Fibroblast of skin of scalp (primary cell): ENCODE measurements at regions not wholly inside any gene's neighbourhood (a gene's known extent, or its start where the extent isn't known, plus 50 kb on each side); places are given as distances from the start of the nearest gene placed in this dataset.
A peak's percentile ranks its signal among the peaks of the same experiment; 100 is the strongest.

ENCODE experiments used
- DNase-seq: peaks from one replicate; pipeline ENCODE4 v3.0.0-alpha.2; 2013

DNA sequence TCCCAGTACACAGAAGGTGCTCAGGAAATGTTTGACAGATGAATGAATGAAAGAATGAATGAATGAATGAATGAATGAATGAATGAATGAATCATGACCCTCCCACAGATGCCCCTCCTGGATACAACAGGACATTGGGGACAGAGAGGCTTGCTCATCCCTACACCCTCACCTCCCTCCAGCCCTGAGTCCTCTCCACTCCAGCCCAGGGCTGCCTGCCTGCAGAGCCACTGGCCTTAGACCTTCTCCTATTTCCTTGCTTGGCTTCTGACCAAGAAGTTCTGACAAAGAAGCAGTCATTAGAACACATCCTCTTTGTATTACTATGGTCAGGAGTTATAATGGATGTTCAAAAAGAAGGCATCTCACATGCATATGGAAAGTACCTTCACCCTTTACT, 240.7 kb upstream of the DAPK1 start:
- no peak for DNase-seq

GRCh38 chr9:87259543-87260518, 237.8 kb upstream of the DAPK1 start:
- peak; percentile 86 for DNase-seq

GRCh38 chr9:87263291-87263690, 234.4 kb upstream of the DAPK1 start:
- no peak for DNase-seq

DNA sequence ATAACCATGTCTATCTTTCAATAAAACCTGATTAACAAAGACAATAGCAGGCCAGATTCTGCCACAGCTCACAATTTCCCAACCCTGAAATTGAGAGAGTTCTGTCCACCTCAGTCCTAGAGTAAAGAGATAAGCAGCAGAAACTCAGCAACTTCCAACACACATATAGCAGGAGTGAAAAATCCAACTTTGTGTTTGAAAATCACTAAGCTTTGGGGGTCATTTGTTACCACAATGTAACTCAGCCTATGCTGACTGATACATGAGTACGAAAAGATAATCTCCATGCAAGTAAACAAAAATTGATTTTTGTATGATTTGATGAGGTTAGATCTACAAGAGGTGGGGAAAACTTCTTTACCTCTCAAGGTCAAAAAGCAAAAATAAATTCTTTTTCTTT, 231.0 kb upstream of the DAPK1 start:
- no peak for DNase-seq

DNA sequence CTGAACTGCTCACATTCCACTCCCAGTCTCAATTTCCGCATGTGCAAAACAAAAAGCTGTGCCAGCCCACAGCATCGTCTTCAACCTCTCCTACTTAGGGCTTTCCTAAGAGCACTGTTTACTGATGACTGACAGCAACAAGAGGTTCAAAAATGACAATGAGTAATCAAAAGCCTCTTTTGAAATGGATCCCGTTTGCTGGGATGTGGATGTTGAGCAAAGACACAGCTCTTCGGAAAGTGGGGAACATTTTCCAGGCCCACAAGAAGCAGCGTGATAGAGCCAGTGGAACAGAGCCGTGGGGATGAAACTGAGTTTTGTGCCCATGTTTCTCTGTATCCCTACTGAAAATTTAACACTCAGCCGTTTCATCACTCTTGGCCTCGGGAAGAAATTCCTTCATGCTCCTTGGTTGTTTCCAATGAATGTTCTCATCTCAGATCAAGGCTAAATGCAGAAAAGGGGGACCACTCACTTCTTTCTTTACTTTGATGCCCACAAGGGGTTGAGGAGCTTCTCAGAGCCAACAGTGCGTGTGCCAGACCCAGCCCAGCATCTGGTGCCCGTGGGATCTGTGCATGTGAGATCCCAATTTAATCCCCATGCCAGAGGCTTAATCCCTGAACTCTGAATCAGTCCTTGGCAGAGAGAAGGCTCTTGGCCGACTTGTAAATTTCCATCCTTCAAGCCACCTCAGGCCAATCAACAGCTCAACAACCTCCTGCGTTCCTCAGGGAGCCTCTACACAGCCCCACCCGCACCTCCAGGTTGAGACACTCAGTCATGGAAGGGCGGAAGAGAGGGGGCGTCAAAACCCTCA, 230.2 kb upstream of the DAPK1 start:
- DNase-seq: peak; percentile 59

GRCh38 chr9:87269296-87270176, 228.1 kb upstream of the DAPK1 start:
- DNase-seq: peak; percentile 66

- DNase-seq: peak; percentile 87
These were observed 227.3 kb upstream of the DAPK1 start for GRCh38 chr9:87270221-87270847.

- DNase-seq: no peak
These were observed 226.8 kb upstream of the DAPK1 start for GRCh38 chr9:87270848-87271234.

DNA sequence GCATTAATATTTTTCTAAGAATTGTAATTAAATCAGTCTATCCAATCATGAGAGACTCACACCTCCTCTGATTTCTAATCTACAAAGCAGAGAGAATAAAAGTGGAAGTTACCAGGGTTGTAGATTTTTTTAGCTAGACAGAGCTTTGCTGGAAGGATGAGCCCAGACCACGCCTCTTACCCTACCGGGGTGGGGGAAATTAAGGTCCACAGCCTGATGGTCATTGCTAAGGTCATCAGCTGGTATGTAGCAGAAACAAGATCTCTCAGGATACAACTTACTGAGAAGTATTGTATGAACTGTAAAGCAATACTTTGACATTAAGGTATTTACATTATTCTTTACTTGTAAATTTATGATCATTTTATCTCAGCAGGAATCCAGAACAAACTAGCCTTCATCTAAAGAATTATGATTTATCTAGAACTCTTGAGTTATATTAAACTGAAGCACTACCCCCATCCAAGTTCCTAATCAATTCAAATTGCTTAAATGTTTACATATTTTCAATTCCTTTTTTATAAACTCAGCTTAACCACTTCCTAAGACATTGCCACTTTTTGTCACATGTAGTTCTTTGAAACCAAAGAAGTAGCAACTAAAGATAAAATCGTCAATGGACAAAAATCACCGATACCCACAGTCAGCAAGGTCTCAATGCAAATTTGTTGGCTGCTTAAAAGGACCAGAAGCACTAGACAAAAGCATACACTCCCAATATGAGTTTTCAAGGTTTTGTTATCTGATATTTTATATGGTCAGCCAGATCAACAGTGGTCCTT, 225.8 kb upstream of the DAPK1 start:
- peak; percentile 53 for DNase-seq

GRCh38 chr9:87275047-87275725, 222.5 kb upstream of the DAPK1 start:
- peak; percentile 69 for DNase-seq

DNA sequence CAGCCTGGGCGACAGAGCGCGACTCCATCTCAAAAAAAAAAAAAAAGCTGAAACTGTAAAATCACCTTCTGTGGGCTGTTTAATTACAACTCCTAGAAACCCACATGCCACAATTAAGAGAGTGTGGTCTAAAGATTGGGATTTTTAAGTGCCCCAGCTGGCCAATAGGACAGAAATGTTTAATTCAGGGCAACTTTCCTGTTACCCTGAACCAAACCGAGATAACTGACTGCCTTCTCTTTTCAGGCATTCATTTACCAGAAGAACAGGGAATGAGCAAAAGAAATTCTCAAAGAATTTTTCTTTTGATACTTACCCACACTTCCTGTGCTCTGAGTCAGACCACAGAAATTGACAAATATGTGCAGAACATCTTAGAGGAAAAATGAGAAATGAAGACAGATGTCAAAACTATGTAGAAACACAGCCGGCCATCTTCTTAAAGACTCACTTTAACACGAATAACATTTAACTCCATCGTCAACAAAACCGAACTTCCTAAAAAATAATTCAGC, 221.3 kb upstream of the DAPK1 start:
- peak; percentile 95 for DNase-seq

GRCh38 chr9:87276851-87277261, 220.8 kb upstream of the DAPK1 start:
- peak; percentile 89 for DNase-seq

DNA sequence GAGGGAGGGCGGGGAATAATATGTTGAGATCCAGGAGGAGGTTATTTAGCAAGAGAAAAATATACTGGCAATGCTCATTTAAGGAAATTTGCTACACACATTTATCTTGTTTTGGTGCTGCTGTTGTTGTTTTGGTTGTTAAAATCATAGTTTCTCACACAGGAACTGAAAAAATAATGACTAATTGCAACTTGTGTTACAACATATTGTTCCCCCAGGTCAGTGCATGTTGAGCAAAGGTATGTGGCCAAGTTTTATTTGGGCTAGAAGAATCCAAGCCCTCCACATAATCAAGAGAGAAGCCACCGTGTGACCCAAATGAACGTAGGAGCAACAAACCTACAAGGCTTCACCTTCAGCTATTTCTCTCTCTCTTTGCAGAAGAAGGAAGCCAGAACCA, 220.3 kb upstream of the DAPK1 start:
- no peak for DNase-seq

DNA sequence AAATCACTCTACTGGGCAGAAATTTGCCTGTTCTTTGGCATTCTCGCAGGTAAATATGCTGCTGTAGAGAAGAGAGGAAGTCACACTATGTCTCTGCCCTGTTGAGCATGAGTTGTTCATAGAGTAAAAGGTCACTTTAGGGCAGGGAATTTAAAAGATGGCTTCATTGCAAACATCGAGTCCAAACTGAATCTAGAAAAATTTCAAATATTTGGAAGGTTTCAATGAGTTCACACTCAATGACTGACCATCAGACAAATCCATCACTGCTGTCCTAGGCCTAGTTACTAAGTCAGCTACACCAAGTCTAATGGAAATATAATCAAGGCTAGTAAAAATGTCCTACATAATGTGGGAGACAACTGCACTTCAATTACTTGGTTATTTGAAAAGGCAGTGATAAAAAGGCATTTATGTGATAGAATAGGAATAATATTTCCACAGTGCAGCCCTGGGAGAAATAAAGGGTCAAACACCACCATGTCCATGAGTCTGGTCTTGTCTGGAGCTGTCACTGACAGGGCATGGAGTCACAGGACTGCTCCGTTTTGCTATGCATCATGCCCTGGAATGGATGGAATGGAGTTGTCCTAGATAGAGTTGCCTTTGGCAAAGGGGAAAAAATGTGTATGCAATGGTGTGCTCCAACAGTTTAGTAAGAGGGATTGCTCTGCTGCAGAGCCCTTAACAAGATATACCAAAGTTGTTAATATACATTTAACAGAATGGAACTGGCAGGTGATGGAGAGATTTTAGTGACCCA, 218.5 kb upstream of the DAPK1 start:
- peak; percentile 84 for DNase-seq

DNA sequence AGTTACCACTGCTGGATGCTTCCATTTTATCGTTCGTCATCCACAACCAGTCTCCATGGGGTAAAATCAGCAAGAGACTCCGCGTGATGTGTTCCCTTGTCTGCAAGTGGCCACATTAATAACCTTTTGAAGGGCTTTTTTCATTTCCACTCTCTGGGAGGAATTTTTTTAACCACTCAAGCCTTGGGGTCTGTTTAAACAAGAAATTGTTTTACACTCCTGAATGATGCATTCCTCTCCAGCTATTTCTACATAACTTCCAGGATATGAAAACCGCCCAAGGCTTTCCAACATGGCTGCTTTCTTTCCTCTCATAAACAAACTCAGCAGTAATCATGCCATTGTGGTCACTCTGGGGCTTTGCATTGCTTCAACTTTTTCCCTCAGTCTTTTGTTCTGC, 217.2 kb upstream of the DAPK1 start:
- DNase-seq: peak; percentile 99

DNA sequence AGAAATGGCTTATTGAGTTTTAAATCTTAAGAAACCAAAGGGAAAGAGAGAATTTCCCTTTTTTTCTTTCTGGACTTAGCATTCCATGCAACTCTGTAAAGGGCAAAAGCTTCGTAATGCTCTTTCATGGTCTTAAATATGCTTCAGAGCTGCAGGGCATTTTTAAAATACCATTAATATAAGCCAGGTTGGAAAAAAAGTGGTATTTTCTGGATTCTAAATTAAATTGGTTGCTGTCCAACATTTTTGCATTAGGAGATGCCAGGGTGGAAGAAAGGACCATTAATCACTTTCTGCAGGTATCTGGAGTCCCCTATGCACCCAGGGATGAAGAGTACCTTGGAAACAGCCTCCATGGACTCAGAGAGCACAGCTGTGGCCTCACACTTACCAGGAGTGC, 215.1 kb upstream of the DAPK1 start:
- DNase-seq: peak; percentile 57

GRCh38 chr9:87283585-87283984, 214.1 kb upstream of the DAPK1 start:
- DNase-seq: no peak

DNA sequence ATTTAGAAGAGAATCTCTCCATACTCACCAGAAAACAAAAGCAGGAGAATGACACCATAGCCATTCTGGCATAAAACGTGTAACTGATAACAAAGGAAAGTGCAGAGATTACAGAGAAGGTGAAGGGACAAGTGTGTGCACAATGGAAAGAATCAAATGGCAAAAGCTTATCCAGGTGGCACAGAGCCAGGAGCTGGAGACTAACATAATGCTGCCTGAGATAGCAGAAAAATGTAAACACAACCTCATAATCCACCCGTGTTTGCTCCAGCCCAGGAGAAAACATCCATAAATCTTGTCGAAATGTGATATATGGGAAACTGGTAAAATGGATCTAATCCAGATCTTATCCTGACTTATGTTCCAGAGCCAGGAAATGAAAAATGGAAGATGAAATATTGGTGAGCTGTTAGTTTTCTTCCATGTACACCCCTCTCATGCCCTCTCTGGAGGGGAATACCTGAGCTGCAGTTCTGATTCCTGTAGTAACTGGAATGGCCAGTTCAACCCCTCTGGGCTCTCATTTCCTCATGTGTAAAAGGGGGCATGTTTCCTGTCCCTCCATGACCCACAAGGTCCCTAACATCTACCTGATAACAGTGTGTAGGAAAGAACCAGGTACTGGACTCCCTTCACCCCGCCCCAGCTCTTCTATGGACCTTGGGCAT, 212.3 kb upstream of the DAPK1 start:
- DNase-seq: no peak

- DNase-seq: no peak
These were observed 211.2 kb upstream of the DAPK1 start for GRCh38 chr9:87286506-87286905.
